ENCODE measurements at regions not wholly inside any gene's neighbourhood (a gene's known extent, or its start where the extent isn't known, plus 50 kb on each side); places are given as distances from the start of the nearest gene placed in this dataset.

DNA sequence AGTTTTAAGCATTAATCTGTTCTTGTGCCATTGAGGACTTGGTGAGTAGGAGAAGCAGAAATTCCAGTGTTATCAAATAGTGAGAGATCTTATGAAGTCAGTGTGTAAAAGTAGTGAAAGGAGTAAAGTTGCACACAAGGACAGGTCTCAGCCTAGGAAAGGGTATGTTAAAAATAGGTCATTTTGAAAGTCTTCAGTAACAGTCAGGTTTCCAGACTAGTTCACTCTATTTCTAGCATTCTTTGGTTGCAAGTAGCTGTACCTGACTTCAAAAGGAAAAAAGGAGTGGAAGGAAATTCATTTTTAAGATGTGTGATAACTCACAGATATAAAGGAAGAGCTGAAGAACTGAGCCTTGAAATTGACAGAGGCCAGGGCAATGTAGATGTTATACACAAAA, 250.1 kb upstream of the SATB1 start:
- TF ChIP-seq, protein P1, sequence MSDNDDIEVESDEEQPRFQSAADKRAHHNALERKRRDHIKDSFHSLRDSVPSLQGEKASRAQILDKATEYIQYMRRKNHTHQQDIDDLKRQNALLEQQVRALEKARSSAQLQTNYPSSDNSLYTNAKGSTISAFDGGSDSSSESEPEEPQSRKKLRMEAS (IDR thresholded peaks at IDR 0.05), result no peak
- TF ChIP-seq, protein P2, sequence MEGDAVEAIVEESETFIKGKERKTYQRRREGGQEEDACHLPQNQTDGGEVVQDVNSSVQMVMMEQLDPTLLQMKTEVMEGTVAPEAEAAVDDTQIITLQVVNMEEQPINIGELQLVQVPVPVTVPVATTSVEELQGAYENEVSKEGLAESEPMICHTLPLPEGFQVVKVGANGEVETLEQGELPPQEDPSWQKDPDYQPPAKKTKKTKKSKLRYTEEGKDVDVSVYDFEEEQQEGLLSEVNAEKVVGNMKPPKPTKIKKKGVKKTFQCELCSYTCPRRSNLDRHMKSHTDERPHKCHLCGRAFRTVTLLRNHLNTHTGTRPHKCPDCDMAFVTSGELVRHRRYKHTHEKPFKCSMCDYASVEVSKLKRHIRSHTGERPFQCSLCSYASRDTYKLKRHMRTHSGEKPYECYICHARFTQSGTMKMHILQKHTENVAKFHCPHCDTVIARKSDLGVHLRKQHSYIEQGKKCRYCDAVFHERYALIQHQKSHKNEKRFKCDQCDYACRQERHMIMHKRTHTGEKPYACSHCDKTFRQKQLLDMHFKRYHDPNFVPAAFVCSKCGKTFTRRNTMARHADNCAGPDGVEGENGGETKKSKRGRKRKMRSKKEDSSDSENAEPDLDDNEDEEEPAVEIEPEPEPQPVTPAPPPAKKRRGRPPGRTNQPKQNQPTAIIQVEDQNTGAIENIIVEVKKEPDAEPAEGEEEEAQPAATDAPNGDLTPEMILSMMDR (IDR thresholded peaks at IDR 0.05; ENCODE audit: low read depth, low read length, missing input control), result no peak
- TF ChIP-seq RAD21 (IDR thresholded peaks at IDR 0.05) (no peak), EGR1 (IDR thresholded peaks at IDR 0.05; ENCODE audit: low read depth in 2 of 2) (no peak), FOXA1 (IDR thresholded peaks at IDR 0.05) (no peak), TAF1 (conservative IDR thresholded peaks at IDR 0.05) (no peak), YY1 (IDR thresholded peaks at IDR 0.05) (no peak), JUND (IDR thresholded peaks at IDR 0.05) (no peak), RXRA (IDR thresholded peaks at IDR 0.05) (no peak)
- TF ChIP-seq, protein P3, sequence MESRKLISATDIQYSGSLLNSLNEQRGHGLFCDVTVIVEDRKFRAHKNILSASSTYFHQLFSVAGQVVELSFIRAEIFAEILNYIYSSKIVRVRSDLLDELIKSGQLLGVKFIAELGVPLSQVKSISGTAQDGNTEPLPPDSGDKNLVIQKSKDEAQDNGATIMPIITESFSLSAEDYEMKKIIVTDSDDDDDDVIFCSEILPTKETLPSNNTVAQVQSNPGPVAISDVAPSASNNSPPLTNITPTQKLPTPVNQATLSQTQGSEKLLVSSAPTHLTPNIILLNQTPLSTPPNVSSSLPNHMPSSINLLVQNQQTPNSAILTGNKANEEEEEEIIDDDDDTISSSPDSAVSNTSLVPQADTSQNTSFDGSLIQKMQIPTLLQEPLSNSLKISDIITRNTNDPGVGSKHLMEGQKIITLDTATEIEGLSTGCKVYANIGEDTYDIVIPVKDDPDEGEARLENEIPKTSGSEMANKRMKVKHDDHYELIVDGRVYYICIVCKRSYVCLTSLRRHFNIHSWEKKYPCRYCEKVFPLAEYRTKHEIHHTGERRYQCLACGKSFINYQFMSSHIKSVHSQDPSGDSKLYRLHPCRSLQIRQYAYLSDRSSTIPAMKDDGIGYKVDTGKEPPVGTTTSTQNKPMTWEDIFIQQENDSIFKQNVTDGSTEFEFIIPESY (IDR thresholded peaks at IDR 0.05), result no peak
- TF ChIP-seq, protein P4, sequence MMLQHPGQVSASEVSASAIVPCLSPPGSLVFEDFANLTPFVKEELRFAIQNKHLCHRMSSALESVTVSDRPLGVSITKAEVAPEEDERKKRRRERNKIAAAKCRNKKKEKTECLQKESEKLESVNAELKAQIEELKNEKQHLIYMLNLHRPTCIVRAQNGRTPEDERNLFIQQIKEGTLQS (IDR thresholded peaks at IDR 0.05), result no peak

All from liver (tissue), 3 donors.